ENCODE measurements at regions not wholly inside any gene's neighbourhood (a gene's known extent, or its start where the extent isn't known, plus 50 kb on each side); places are given as distances from the start of the nearest gene placed in this dataset.

- no peaks in the 10 kb centered on the region for H3K4me1 Mint-ChIP-seq (ENCODE audit: low read depth)
These were observed 51.7 kb upstream of the CCDC112 start for GRCh38 chr5:115348175-115348574.

More at GRCh38 chr5:115348175-115348574, 51.7 kb upstream of the CCDC112 start:
- Histone ChIP-seq H3K4me3 (ENCODE audit: low read length) (no peak overlapping the region), H3K9me3 (ENCODE audit: control insufficient read depth in 1 of 2, insufficient read depth in 1 of 2, low read length in 2 of 2) (no peaks in the 10 kb centered on the region), H3K27ac (ENCODE audit: low read depth in 1 of 2, low read length in 2 of 2) (no peak overlapping the region), H3K4me1 (ENCODE audit: insufficient read depth, low read length) (no peaks in the 10 kb centered on the region), H3K27me3 (ENCODE audit: control insufficient read depth in 1 of 2, insufficient read depth in 2 of 2, low read length in 2 of 2) (no peaks in the 10 kb centered on the region), H3K36me3 (ENCODE audit: insufficient read depth, low read length) (no peaks in the 10 kb centered on the region)
- Mint-ChIP-seq H3K4me3 (no peak overlapping the region), H3K36me3 (ENCODE audit: low read depth) (no peaks in the 10 kb centered on the region), H3K27me3 (peaks cover 48% of the 10 kb centered on the region), H3K9me3 (no peaks in the 10 kb centered on the region), H3K27ac (no peak overlapping the region)
- TF ChIP-seq, protein P1, sequence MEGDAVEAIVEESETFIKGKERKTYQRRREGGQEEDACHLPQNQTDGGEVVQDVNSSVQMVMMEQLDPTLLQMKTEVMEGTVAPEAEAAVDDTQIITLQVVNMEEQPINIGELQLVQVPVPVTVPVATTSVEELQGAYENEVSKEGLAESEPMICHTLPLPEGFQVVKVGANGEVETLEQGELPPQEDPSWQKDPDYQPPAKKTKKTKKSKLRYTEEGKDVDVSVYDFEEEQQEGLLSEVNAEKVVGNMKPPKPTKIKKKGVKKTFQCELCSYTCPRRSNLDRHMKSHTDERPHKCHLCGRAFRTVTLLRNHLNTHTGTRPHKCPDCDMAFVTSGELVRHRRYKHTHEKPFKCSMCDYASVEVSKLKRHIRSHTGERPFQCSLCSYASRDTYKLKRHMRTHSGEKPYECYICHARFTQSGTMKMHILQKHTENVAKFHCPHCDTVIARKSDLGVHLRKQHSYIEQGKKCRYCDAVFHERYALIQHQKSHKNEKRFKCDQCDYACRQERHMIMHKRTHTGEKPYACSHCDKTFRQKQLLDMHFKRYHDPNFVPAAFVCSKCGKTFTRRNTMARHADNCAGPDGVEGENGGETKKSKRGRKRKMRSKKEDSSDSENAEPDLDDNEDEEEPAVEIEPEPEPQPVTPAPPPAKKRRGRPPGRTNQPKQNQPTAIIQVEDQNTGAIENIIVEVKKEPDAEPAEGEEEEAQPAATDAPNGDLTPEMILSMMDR (IDR thresholded peaks at IDR 0.05) = no peak
- intact Hi-C loops (cut with DNase I, micrococcal nuclease) = no loop called here
- DNase-seq = no peak
- POLR2A ChIA-PET = no interaction called here
- CTCF ChIA-PET = no interaction called here
- ATAC-seq (ENCODE audit: poor library complexity) = no peak
